SK-MEL-5 (cell line): ENCODE measurements at regions not wholly inside any gene's neighbourhood (a gene's known extent, or its start where the extent isn't known, plus 50 kb on each side); places are given as distances from the start of the nearest gene placed in this dataset.

ENCODE experiments used
- DNase-seq: peaks from one replicate; pipeline ENCODE4 v3.0.0-alpha.2; 2016; ENCODE audit warnings: low read depth, low spot score
- in situ Hi-C: cut with HindIII; loops from 2 replicates; pipeline ENCODE4 v1.10.0; 2016; ENCODE audit warnings: low sequenced_read_pairs, high pct_unique_total_duplicates, low pct_unique_long_range_greater_than_20kb

DNA sequence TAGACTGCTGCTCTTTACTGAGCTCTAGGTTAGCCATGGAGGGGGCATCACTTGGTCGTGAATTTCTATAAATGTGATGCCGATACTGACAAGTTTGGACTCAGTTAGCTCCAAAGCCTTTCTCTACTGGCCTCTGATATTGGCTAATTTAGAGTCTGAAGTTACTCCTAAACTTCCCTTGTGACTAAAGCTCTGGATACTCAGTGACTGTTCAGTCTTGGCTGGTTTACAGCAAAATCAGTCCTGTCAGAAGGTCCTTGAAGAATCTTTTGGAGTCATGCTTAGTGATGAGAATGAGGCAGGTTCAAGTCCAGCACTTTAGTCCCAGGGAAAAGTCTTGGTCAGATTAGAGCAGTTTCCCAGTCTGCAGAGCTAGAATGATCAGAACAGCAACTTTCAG lies 197.5 kb upstream of the HS3ST4 start:
- in situ Hi-C loops = no loop called here

DNA sequence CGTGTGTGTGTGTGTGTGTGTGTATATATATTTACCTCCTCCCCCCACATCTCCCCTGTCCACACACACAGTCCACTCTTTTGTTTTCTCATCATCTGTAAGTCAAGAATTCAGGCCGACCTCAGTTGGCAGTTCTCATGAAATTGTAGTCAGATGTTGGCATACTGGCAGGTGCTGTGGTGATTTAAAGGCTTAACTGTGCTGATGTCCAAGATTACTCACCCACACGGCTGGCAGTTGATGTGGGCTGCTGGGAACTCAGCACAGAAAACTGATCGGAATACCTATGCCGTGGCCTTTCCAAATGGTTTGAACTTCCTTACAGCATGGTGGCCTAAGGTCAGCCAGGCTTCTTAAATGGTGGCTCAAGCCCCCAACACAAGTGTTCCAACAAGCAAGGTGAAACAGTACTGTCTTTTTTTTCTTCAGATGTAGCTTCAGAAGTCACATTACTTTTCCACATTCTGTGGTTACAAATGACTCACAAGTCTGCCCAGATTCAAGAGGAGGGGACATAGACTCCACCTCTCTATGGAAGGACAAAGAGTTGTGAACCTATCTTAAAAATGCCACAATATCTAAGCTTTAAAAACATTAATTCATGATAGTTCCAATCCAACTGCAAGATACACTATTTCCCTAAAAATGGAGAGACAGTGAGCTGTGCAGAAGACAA lies 198.5 kb upstream of the HS3ST4 start:
- no peak for DNase-seq
- in situ Hi-C loops = no loop called here

More for the DNA sequence above, 197.5 kb upstream of the HS3ST4 start:
- DNase-seq = no peak

DNA sequence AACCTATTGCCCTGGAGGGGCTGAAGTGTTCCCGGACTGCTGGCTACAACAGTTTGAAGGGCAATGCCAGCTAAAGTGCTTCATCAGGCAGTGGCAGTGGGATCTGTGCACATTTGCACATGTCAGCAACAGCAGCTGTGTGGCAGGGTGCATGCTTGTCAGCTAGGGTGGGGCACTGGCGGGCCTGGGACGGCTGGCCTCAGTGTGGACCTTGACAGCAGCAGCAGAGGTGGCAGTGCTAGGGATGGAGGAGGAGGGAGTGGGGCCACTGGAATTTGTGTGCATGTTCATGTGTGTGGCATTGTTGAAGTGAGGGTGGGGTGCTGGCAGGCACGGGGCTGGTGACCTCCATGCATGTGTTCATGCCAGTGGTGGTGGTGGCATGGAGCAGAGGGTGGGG lies 203.3 kb upstream of the HS3ST4 start:
- in situ Hi-C loops = no loop called here
- no peak for DNase-seq

DNA sequence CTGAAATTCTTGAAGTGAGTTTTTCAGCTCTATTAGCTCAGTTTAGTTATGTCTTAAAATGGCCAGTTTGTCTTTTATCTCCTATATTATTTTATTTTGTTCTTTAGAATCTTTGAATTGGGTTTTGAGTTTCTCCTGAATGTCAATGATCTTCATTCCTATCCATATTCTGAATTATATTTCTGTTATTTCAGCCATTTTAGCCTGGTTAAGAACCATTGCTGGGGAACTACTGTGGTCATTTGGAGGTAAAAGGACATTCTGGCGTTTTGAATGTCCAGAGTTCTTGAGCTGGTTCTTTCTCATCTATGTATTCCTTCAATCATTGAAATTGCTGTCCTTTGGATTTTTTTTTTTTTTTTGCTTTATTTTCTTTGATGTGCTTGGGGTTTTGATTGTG lies 203.9 kb upstream of the HS3ST4 start:
- no peak for DNase-seq
- in situ Hi-C loops = no loop called here

DNA sequence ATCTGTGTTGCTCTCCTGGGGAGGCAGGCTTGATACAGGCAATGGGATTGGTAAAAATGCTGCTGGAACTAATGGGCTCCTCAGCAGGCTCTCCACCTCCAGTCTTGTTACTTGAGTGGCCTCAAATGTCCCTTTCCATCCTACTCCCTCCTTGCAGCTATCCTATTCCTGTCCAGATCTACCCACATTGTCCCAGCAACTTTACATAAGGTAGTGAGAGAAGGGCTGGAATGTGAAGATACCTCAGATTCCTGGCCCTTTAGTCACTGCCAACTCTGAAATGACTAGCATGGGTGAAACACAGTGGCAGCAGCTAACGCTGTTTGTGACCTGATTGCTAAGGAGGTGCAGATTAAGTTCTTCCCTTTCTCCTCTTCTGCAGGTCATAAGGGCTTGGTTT lies 210.1 kb upstream of the HS3ST4 start:
- DNase-seq = no peak
- in situ Hi-C loops = no loop called here

DNA sequence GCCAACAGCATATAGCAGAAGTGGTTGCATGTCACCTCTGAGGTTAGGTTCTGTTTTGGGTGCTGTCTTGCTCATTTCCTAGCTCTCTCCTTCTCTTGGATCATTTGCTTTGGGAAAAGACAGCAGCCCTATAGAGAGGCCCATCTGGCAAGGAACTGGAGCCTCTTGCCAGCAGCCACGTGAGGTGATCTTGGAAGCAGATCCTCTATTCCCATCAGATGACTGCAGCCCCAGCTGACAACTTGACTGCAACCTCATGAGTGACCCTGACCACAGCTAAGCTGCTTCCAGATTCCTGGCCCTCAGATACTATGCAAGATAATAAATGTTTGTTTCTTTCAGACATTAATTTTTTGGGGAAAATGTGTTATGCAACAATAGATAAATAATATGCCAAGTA lies 213.3 kb upstream of the HS3ST4 start:
- peak; percentile 24 for DNase-seq
- in situ Hi-C loops = no loop called here

DNA sequence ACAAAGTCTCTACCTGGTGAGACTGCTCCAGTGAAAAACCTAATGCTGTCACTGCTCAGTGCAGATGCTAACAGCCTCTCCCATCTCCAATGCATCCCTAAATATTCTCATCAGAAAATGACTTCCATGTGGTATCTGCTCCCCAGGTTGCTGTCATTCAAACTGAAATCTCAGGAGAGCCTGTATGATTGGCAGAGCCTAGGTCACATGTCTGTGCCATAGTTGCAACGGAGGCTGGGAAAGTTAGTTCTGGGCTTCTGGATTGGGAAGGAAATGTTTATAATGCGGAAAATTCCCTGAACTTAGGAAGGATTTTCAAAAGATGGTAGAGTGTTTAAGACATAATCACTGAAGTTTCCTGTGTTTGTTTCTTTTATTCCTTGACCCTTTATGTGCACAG lies 206.4 kb upstream of the ZKSCAN2 start:
- in situ Hi-C loops = no loop called here
- DNase-seq = no peak

DNA sequence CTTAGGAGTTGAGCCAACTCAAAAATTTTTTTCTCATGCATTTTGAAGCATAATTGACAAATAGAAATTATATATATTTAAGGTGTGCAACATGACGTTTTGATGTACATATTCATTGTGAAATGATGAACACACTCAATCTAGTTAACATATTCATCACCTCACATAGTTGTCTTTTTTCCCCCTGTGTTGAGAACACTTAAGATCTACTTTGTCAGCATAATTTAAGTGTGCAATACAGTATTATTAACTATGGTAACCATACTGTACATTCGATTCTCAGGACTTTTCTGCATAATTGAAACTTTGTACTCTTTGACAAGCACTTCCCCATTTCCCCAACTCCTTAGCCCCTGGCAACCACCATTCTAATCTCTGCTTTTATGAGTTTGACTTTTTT lies 192.2 kb upstream of the ZKSCAN2 start:
- no peak for DNase-seq
- in situ Hi-C loops = no loop called here

DNA sequence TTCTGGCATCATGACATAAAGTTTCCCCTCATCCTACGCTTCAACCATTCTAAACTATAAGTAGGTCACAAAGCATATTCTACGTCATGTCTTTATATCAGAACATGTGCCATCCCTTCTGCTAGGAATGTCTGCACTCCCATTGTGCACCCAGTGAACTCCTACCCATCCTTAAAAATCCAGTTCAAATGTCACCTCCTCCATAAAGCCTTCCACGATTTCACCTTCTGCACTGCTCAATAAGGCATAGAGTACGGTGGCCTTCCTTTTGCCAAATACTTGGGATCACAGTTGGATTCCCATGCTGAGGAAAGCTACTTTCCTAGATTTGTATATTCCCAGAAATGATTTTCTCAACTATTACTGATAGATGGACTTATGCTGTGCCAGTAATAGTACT lies 186.3 kb upstream of the ZKSCAN2 start:
- in situ Hi-C loops = no loop called here
- DNase-seq = no peak

DNA sequence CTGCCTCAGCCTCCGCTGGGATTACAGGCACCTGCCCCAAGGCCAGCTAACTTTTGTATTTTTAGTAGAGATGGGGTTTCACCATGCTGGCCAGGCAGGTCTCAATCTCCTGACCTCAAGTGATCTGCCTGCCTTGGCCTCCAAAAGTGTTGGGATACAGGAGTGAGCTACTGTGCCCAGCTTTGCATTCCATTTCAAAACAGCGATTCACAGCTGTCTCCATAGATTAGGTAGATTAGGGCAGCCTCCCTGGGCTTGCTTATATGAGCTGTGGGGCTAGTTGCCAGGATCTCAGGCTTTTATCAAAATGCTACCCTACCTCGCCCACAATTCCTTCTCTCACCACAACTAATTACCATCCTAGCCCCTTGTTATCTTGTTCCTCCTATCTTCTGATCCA lies 176.4 kb upstream of the ZKSCAN2 start:
- no peak for DNase-seq
- in situ Hi-C loops = no loop called here

DNA sequence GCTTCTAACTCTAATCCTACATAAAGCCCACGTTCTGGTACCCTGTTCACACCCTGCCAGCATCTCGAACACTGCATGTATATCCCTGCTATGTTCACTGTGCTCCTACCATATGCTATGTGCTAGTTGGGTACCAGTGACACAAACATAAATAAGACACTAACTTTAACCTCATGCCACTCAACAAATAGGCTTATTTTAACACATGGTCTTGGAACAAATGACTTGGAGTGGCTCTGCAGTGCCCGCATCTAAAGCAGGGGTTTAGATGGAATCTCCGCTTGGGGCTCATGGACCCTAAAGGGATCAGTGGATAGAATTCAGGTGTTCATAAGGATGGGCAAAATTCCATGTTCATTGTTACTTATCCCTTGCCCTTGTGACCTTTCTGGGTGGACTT lies 175.7 kb upstream of the ZKSCAN2 start:
- DNase-seq = no peak
- in situ Hi-C loops = no loop called here

DNA sequence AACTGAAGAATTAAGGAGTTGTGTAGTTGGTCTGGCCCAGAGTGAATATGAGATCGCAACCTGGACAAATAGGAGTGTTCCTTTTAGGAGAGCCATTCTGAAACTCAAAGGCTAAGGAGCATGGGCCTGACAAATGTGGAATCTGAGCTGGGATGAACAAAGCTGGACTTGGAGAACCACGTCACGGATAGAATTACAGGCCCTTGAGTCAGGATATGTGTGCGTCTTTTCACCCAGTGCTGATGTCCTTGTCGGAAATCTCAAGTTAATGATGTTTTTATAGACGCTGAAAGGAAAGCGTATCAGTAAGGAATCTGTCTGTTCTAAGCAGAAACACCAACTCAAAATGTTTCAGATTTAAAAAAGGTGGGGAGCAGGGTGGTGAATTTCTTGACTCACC lies 173.8 kb upstream of the ZKSCAN2 start:
- DNase-seq = no peak

DNA sequence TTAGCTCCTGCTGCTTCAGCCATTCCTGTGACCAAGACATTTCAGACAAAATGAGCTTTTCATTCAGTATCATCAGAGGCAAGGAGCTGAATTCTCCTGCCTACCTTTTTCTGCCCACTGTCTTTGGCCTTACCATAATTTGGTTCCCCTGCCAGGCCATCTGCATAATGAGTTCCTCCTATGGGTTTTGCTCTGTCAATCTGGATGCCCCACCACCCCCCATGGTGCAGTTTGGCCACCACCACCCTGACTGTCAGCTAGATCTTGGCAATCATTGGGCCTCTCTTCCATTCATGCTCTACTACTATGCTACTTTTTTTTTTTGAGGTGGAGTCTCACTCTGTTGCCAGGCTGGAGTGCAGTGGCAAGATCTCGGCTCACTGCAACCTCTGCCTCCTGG lies 169.2 kb upstream of the ZKSCAN2 start:
- in situ Hi-C loops = no loop called here
- DNase-seq = no peak

More for the DNA sequence above, 173.8 kb upstream of the ZKSCAN2 start:
- in situ Hi-C loops = no loop called here

DNA sequence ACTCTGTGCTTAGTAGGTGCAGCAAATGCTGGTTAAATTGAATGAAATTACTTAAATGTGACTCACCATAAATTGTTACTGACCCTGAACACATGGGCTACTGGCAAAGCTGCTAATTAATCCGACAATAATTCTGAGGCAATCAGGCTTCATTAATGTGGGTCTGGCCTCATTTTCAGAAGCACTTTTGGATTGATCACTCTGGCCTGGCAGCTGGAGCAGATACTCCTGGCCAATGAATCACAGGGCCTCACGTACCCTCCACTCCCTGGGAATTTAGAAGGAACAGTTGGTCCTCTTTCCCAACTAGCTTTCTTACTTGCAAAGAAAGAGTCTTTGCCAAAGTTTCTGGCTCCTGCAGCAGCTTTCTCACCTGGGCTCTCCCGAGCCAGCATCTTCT lies 162.0 kb upstream of the ZKSCAN2 start:
- DNase-seq = no peak
- in situ Hi-C loops = no loop called here

DNA sequence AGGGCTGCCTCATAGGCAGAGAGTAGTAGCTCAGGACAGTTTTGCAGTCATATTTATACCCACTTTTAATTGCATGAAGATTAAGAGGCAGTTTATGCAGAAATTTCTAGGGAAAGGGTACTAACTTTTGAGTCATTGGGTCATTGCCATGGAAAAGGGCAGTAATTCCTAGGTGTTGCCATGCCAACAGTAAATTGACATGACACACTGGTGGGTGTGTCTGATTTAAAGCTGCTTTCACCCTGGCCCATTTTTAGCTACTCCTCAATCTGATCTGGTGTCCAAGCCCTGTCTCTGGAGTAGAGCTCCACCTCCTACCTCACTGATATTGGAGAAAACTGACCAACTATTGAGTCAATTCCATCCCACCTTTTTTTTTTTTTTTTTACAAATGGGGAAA lies 161.5 kb upstream of the ZKSCAN2 start:
- in situ Hi-C loops = no loop called here
- no peak for DNase-seq

DNA sequence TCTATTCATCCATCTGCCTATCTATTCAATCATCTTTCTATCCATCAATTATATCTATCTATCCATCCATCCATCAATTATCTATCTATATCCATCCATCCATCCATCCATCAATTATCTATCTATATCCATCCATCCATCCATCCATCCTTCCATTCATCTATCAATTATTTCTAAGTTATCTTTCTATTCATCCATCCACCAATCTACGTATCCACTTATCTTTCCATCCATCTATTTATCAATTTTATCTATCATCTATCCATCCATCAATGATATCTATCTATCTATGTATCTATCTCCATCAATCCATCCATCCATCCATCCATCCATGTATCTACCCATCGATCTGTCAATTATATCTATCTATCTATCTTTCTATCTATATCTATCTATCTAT lies 158.4 kb upstream of the ZKSCAN2 start:
- no peak for DNase-seq
- in situ Hi-C loops = no loop called here

DNA sequence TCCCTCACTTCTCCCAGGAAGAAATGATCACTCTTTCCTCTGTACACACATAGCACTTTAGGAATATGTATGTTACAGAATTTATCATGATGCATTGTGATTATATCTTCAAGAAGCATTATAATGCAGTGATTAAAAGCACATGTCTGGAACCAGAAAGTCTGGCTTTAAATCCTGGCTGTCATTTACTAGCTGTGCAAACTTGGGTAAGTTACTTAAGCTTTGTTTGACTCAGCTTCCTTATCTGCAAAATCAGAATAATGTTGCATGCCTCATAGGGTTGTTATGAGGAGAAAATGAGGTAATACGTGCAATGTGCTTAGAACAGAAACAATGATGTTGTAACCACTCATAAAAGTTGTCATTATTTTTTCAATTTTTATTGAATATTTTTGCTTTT lies 156.3 kb upstream of the ZKSCAN2 start:
- in situ Hi-C loops = no loop called here
- no peak for DNase-seq

DNA sequence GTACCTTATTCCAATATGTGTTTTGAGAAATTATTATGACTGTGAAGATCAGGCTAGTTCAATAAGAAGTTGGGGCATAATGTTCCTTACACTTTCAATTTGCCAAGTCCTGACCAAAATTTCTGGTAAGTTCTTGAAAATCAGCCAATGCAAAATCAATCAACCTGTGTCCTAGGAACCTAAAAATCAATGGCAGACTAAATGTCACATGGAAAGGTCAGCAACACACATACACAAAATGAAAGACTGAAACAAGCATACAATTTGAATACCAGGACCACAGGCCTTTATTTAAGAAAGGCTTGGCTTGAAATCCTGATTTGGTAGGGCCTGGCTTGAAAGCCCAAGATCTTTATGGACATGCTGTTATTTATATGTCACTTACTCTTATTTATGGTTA lies 155.5 kb upstream of the ZKSCAN2 start:
- no peak for DNase-seq
- in situ Hi-C loops = no loop called here

DNA sequence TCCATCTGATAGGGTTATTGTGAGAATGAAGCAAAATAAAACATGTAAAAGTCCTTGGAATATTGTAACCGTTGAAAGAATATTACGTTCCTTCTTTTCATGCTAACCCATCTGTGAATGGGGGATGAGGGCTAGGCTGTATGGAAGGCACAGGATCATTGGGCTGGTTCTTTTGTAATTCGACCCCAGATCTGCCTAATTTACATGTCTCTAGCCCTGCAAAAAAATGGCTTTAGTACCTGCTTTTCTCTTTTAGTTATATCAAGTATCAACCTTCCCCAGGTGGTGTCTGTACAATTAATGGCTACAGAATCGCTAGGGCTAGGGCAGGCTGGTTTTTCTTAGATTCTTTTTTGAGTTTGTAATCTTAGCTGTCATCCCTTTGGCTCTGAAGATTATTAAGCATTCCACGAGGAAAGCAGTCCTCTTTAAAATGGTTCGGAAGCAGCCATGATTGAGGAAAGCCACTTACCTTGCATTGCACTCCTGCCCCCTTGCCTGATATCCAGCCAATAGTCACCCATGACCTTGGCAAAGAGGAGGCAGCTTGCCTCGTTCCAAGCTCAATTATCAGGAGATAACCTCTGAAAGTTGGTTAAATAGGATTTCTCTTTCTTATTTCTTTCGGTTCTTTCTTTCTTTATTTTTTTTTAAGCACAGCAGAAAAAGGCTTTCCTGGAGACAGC lies 153.9 kb upstream of the ZKSCAN2 start:
- DNase-seq = no peak
- in situ Hi-C loops = no loop called here

DNA sequence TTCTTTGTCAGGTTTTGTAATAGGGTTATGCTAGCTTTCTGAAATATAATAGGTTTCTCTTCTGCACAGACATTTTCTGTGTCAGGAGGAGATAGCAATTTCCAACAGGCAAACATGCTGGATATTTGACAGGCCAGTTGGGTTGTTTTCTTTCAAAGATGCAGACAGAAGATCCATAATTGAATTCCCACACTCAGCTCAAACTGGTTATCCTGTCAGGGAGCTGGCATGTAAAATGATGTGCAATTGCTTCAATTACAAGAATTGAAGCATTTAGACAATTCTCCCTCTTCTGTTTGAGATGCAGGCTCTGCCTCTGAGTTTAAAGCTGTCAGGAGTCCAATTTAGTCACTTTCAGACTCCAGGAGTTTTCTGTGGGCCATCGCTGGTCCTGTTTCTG lies 146.2 kb upstream of the ZKSCAN2 start:
- DNase-seq = no peak
- in situ Hi-C loops = no loop called here
